PC-3 (cell line): ENCODE measurements at regions not wholly inside any gene's neighbourhood (a gene's known extent, or its start where the extent isn't known, plus 50 kb on each side); places are given as distances from the start of the nearest gene placed in this dataset.

ENCODE experiments used
- EZH2phosphoT487 ChIP-seq: fragments of 300-600 bp; sonication (generic); IDR thresholded peaks from 2 replicates; pipeline ENCODE4 v1.6.1; 2018; ENCODE audit warnings: mild to moderate bottlenecking, antibody characterized with exemption, low read length, borderline replicate concordance
- TF ChIP-seq, protein P1 (sequence below): fragments of 300-600 bp; sonication (generic); conservative IDR thresholded peaks from 2 replicates; pipeline ENCODE4 v1.5.1; 2017; ENCODE audit warnings: antibody characterized with exemption, low read depth, mild to moderate bottlenecking, low read length

DNA sequence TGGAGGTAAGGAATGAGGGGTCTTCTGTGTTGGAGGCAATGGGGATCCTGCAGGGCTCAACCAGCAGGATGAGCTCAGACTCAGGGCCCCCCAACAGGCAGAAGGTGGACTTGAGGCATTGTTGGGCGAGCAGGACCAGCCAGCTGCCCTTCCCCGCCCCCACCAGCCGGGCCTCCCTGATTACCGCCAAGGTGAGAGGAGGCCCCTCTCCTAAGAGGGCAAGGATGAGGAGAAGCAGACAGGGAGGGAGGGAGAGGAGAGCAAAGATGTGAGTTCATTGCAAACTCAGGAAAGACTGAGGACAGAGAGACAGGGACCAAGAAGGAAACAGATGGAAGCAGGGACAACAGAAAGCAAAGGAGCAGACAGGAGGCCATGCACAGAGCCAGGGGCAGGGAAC lies 272.8 kb upstream of the XYLT1 start:
- TF ChIP-seq, protein P1, sequence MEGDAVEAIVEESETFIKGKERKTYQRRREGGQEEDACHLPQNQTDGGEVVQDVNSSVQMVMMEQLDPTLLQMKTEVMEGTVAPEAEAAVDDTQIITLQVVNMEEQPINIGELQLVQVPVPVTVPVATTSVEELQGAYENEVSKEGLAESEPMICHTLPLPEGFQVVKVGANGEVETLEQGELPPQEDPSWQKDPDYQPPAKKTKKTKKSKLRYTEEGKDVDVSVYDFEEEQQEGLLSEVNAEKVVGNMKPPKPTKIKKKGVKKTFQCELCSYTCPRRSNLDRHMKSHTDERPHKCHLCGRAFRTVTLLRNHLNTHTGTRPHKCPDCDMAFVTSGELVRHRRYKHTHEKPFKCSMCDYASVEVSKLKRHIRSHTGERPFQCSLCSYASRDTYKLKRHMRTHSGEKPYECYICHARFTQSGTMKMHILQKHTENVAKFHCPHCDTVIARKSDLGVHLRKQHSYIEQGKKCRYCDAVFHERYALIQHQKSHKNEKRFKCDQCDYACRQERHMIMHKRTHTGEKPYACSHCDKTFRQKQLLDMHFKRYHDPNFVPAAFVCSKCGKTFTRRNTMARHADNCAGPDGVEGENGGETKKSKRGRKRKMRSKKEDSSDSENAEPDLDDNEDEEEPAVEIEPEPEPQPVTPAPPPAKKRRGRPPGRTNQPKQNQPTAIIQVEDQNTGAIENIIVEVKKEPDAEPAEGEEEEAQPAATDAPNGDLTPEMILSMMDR, result no peak
- no peak for TF ChIP-seq EZH2phosphoT487
